D341Med (cell line): ENCODE measurements at regions not wholly inside any gene's neighbourhood (a gene's known extent, or its start where the extent isn't known, plus 50 kb on each side); places are given as distances from the start of the nearest gene placed in this dataset.
"Not testable (repeated sequence)": the region's sequence is repeated elsewhere in the genome, so short reads cannot be mapped to it uniquely, and the experiment has no call there.

Source experiments
- DNase-seq: peaks from one replicate; pipeline ENCODE4 v3.0.0; 2012; ENCODE audit warnings: low spot score

DNA sequence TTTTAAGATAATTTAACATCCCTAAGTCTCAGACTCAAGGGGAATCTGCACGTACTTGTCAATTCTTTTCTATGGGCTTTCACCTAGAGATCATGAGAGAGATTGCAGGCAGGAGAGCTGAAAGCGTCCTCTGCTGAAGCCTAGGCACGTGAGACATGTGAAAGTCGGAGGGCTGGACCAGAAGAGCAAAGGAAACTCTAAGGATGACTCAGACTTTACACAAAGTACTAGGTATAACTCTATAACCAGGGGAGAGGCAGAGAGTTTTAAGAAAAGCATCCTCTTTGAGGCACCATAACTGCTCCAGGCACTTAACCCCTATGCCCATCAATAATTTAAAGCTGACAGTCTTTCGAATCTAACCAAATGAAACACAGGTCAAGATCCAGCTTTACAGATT, 436.6 kb downstream of the VGLL3 start:
- DNase-seq: no peak

DNA sequence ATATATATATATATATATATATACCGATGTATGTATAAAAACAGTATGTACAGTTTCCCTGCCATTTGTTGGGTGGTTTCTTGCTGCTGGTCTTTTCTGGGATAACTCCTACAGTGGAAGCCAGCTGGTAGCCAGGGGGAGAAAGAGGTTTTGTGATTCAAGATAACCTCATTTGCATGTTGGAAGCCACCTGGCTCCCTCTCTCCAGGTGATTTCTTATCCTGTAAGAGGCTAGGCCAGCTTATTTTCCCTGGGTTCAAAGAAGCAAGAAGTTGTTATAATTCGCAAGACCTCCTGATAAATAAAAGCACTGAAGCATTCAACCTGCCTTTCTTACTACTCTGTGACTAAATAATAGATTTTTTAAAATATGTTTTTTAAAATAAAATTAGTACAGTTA, 443.3 kb downstream of the VGLL3 start:
- DNase-seq: no peak

DNA sequence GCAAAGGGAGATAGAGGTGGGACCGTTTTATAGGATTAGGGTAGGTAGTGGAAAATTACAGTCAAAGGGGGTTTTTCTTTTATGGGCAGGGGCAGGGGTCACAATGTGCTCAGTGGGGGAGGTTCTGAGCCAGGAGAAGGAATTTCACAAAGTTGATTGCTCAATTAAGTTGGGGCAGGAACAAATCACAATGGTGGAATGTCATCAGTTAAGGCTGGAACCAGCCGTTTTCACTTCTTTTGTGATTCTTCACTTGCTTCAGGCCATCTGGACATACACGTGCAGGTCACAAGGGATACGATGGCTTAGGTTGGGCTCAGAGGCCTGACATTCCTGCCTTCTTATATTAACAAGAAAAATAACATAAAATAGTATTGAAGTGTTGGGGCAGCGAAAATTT, 453.8 kb downstream of the VGLL3 start:
- no peak for DNase-seq

DNA sequence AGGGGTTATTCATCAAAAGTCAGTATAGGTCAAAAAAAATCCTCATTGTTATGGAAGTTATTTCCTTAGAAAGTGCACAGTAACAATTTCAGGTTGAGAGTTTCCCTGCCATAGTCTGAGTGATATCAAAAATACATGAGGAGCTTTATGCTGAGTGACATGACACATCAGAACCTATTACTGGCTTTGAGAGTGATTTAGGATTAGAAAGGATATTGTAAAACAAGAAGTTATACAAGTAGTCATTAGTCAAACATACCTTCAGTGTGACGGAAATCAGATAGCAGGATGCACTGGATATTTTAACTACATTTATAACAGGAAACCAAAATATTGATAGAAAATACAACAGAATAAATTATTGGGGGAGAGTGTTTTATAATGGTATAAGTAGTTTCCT, 471.1 kb downstream of the VGLL3 start:
- DNase-seq: no peak

DNA sequence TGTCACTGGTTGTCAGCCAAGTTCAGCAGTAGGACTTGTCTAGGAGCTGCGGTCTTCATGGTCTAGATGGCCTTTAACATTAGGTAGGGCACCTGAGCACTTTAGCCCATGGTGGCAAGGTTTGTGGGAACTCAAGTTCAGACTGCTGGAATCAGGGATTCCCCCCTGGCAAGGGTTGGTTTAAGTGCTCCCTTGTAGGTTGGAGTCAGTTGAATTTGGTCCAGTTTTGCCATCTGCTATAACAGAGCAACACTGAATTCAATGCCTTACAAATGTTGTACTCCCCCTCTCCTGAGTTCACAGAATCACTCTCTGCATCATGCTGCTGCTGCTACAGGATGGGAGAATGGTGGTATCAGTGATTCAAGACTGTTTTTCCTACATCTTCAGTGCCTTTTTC, 509.3 kb downstream of the VGLL3 start:
- no peak for DNase-seq

DNA sequence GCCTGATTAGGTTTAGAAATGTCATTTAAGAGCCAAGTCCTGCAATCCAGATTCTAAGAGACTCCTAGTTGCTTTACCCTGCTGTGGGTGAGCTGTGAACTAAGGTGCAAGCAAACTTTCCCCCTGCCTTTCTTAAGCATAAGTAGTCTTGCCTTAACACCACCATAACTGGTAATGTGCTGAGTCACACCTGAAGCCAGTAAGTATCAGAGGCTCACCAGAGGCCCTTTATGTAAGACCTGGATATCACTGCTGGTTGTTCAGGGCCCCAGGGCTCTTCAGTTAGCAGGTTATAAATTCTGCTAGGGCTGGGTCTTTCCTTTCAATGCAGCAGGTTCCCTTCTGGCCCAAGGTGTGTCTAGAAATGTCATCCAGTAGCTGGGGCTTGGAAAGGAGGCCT, 509.9 kb downstream of the VGLL3 start:
- no peak for DNase-seq

DNA sequence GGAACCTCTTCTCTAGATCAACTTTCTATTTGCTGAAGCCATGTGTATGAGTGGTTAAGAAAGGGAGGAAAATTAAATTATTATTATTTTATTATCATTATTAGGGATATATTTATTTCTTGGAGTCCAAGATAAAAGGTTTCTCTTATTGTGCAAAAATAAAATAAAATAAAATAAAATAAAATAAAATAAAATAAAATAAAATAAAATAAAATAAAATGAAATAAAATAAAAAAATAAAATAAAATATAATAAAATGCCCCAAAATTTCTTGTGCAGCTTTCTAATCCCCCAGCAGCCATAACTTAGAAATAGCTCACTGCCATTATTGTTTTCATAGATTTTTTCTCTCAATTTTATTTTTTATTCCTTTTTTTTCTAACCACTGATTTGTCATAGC, 526.8 kb downstream of the VGLL3 start:
- DNase-seq: no peak

DNA sequence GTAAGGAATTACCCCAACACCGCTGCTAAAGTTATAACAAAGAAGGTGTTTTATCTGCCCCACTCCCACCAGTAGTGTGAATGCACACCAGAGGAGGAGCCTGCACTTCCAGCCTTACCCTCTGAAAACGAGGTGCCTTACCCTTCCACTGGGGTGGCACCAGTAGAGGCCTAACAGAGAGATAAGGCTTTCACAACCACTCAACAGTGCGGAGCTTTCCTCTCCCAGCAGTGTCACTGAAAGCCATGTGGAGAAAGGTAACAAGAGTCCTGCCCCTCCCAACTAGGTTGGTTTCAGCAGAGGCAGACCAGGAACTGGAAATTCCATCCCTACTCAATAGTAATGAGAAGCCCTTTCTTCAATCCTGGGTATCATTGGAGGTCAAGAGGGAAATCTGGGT, 539.2 kb downstream of the VGLL3 start:
- no peak for DNase-seq

DNA sequence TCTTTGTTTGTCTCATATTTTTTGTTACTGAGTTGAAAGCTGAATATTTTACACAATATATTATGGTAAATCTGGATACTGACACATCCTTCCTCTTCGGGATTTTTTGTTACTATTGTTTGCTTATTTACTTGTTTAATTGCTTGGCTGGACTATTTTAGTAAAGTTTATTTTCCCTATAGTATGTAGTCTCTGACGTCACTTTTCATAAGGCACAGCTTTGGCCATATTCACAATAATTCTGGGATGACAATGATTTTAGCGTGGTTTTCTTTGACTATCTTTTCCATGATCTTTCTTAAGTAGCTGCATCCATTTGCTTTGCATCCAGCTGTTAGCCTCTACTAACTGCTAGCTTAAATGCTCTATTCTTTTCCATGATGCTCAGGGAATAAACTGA, 552.4 kb downstream of the VGLL3 start:
- no peak for DNase-seq

DNA sequence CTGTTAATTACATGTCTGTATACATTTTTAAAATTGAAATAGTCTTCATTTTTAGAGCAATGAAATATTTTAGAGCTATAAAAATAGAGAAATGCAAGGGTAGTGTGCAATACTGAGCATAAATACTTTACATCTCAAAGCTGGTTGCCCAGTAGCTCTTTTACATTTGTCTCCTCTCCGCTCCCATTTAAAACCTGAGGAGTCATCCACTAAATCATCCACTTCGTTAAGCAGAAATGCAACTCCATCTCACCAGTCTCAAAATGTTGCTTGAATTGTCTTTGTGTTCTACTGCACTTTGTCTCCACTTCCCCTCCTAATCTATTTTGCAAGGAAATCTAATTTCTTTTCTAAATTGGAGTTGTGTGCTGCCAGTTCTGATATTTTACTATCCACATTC, 563.6 kb downstream of the VGLL3 start:
- DNase-seq: no peak

DNA sequence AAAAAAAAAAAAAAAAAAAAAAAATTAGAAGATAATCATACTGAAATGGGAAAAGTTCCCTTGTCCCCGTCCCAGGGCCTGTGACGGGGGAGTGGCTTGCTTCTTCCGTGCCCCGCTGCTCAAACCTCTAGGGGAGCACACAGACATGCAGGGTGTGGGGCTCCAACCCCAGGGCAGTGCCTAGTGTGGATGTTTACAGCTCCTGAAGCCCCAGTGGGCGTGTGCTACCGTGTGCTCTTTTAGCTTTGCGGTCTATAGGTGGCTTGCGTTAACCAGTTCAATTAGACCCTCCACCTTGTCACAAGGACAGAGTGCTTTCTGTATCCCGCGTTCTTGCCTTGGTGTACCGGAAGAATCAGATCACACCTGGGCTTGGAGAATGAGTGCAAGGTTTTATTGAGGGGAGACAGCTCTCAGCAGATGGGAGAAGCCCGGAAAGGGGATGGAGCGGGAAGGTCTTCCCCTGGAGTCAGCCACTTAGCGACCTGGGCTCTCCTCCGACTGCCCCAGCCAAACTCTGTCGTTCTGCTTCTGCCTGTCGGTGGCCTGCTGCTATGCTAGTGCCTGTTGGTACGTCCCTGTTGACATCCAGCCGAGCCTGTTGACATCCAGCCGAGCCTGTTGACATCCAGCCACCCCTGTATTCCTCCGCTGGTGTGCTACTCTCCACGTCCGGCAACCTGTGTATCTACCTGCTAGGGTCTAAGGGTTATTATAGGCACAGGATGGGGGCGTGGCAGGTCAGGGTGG, 569.8 kb downstream of the VGLL3 start:
- no peak for DNase-seq

DNA sequence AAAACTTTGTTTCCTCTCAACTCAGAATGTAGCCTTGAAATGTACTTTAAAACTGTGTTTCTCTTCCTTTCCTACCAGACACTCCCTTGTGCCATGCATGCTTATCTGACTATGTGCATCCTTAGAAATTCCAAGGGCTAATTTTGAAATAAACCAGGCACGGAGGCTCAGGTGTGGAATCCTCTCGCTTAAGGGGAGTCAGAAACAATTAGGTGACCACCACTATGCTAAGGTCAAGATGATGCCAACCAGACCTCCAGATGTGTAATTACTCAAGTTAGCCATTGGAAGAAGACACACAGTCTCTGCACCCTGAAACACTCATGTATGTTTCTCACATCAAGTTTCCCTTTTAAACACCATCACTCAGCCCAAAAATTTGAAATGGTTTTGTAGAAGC, 572.1 kb downstream of the VGLL3 start:
- no peak for DNase-seq

DNA sequence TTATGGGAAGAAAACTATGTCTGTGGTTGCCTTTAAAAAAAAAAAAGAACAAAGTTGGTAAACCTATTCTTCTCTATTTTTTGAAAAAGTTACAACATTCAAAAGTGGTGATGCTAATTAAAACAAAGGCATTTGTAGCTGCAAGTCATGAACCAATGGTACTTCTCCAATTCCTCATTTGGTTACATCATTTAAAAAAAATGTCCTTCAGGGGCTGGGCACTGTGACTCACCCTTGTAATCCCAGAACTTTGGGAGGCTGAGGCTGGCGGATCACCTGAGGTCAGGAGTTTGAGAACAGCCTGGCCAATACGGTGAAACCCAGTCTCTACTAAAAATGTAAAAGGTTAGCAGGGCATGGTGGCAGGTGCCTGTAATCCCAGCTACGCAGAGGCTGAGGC, 574.6 kb downstream of the VGLL3 start:
- DNase-seq: no peak

DNA sequence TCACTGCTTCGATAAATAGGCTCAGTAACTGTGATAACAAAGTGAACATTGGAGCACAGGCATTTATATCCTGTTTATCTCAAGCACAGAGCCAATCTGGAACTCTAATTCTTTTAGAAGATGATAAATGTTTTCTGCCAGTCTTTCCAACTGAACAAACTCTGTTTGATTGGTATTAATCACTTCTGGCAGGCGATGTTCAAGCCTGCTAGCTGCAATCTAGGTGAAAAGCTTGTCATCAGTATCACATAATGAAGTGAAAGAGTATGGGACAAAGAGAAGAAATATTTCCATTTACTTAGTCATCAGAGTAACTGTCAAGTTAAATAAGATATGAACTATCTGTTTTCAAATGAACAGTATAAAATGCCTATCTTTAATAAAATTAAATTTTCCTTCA, 577.3 kb downstream of the VGLL3 start:
- DNase-seq: no peak

DNA sequence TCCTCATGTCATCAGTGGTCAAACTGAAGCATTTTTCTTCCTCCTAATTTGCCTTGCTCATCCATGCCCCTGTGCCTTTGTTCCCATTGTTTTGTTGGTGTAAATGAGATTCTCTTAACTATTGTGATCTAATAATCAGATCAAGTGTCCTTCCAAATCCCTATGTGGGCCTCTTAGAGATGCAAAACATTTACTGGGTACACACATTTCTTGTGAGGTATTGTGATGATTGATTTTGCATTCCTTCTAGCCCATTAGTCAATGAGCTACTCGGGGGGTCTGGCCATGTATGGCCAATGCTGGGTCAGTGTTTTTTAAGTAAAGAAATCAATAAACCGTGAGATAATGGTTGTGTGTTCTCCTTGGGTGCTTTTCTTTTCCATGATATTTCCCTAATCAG, 580.4 kb downstream of the VGLL3 start:
- no peak for DNase-seq

DNA sequence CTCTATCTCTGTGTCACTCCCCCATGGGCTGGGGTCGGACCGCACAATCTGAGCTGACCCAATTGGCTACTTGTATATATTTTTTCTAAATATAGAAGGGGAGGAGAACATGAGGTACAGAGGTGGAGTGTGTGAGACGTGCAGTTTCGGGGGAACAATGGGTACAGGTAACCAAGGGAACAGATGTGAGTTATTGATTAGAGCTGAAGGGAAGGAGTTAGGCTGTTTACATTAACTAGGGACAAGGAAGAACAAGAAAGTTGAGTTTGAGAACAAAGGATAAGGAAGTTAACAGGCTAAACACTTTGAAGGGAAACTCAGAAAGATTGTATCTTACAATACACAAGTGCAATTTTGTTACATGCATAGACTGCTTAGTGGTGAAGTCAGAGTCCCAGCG, 601.2 kb downstream of the VGLL3 start:
- DNase-seq: not testable (repeated sequence)

DNA sequence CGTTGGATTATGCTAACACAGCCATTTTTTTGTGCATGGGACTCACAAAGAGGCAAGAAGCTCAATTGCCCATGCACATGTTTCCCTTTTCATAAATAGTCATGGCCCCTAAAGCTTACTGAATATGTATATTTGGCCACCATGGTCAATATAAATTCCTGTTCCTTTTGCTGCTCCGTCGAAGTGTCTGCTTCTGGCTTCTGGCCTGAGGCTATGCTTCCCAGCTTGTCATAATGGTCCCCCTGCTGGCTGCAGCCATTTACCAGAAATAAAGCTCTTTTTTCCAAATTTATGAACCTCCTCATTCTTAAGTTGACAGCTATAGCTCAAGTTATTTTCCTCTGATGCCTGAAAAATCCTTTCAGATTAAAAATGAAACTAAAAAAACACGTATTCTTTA, 602.1 kb downstream of the VGLL3 start:
- peak; percentile 25 for DNase-seq

DNA sequence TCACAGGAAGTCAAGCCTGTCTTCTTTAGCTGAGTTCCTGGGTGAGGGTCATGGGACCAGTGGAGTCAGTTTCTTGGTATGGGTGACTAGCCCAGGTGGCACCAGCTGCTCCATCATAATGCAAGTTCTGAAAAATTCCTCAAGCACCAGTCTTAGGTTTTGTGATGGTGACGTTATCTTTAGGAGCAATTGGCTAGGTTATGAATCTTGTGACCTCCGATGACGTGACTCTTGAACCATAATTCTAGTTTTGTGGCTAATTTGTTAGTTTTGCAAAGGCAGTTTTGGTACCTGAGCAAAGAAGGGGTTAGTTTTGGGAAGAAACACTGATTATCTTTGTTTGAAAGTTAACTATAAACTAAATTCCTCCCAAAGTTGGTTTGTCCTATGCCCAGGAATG, 608.4 kb downstream of the VGLL3 start:
- DNase-seq: no peak

DNA sequence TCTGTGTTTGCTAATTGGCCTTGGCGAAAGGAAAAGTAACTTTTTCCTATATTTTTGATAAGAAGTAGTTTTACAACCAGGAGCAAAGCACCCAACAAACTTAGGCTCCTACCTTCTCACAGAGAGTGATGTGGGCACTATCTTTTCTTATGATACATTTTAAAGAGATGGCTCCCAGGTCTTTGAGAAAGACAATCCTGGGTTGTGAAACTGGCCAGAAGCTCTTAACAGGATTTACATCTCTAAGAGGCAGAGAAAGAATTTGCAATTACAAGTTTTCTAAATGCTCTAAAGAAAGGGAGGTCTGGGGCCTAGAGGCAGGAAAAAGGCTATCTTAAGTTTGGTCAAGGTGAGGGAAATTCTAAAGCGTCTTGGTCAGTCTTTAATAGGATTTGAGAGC, 609.7 kb downstream of the VGLL3 start:
- no peak for DNase-seq

DNA sequence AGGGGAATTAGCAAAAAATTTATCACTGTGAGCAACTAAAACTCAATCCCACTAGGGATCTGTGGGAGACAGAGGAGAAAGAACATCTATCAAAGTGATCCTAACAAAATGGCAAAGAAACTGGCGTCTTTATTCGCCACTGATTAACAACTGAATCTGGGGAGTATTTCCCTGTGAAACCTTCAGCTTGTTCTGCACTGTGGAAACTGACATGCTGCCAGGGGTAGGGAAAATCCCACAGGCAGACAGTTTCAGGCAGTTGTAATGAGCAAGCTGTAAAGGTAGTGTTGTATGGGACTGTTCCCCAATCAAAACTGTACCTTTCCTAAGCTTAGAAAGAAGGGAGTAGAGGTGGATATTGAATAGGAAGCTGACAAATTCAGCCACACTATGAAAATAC, 611.7 kb downstream of the VGLL3 start:
- no peak for DNase-seq

DNA sequence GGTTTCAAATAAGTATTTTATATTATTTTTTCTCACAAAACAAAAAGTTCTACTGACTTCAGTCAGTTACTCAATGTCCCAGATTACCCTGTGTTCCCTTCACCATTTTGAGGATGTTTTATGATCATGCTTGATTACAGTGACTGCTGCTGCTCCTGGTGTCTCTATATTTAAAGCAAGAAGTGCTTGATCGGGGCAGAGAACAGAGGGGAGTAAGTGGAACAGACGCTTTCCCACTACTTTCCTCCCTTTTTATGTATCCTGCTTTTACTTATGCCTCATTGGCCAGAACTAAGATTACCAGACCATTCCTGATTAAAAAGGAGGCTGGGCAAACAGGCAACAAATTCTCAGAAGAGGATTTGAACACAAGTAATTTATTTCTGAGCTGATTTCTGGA, 612.1 kb downstream of the VGLL3 start:
- DNase-seq: no peak

DNA sequence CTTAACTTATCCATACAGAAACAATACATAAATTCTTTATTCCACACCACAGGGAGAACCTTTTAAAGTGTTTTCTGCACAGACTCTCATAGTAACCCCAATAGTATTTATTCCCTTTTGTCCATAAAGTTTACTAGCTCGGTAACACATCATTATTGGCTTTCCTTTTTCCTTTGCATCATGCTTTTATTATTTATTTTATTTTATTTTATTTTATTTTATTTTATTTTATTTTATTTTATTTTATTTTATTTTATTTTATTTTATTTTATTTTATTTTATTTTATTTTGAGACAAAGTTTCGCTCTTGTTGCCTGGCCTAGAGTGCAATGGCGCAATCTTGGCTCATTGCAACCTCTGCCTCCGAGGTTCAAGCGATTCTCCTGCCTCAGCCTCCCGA, 655.4 kb downstream of the VGLL3 start:
- not testable (repeated sequence) for DNase-seq

DNA sequence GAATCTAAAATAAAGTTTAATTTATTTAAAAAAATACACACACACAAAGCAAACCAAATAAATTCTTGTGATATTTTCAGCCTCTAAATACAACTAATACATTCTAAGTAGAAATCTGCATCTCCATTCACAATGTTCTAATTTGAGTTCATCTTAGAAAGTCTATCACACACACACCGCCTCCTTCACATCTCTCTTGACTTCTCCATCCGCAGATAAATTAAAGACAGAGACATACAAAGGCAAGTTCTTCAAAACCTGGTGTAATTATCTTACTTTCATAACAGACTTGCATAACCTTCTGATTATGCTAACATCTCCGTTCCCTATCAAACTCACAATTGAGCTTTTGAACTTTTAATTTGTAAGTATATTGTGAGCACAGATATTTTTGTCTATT, 657.3 kb downstream of the VGLL3 start:
- no peak for DNase-seq

DNA sequence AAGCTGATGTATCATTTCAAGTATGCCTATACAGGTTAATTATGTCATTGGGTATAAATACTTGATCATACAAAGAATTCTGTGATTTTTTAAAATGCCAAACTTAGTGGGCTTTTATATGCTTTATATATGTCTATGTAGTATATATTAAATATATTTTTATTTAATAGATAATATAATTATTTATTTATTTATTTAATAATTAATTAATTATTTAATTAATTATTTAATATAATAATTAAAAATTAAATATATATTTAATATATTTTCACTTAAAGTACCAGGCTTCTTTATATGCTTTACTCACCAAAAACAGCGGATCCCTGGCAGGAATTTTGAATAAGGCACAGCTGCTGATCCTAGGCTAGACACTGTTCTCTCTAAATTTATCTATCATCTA, 687.0 kb downstream of the VGLL3 start:
- no peak for DNase-seq
